GM19395 (cell line): ENCODE measurements at regions not wholly inside any gene's neighbourhood (a gene's known extent, or its start where the extent isn't known, plus 50 kb on each side); places are given as distances from the start of the nearest gene placed in this dataset.

Experiments
- ATAC-seq: cut with Tn5 transposase; IDR thresholded peaks from one replicate; pipeline ENCODE4 v1.9.1; 2021; ENCODE audit warnings: mild to moderate bottlenecking, moderate library complexity; ENCODE audit not compliant: unreplicated experiment

- ATAC-seq: no peak
Measured at GRCh38 chr11:119478711-119479285, 55.8 kb upstream of the THY1 start.

GRCh38 chr11:119476666-119477331 lies 53.8 kb upstream of the THY1 start:
- no peak for ATAC-seq

GRCh38 chr11:119476038-119476437 lies 53.1 kb upstream of the THY1 start:
- ATAC-seq: no peak

- no peak for ATAC-seq
Measured at GRCh38 chr11:119474682-119475596, 52.0 kb upstream of the THY1 start.

- ATAC-seq: no peak
Measured at GRCh38 chr11:119473901-119474681, 51.1 kb upstream of the THY1 start.

GRCh38 chr11:119473226-119473625 lies 50.3 kb upstream of the THY1 start:
- no peak for ATAC-seq

GRCh38 chr11:119472856-119473222 lies 49.9 kb upstream of the THY1 start:
- no peak for ATAC-seq
